Endothelial cell of hepatic sinusoid (primary cell): ENCODE measurements at regions not wholly inside any gene's neighbourhood (a gene's known extent, or its start where the extent isn't known, plus 50 kb on each side); places are given as distances from the start of the nearest gene placed in this dataset.
"Not testable (repeated sequence)": the region's sequence is repeated elsewhere in the genome, so short reads cannot be mapped to it uniquely, and the experiment has no call there.

Experiments
- in situ Hi-C: cut with HindIII; loops from 2 replicates; pipeline ENCODE4 v1.10.0; 2017; ENCODE audit warnings: low sequenced_read_pairs

DNA sequence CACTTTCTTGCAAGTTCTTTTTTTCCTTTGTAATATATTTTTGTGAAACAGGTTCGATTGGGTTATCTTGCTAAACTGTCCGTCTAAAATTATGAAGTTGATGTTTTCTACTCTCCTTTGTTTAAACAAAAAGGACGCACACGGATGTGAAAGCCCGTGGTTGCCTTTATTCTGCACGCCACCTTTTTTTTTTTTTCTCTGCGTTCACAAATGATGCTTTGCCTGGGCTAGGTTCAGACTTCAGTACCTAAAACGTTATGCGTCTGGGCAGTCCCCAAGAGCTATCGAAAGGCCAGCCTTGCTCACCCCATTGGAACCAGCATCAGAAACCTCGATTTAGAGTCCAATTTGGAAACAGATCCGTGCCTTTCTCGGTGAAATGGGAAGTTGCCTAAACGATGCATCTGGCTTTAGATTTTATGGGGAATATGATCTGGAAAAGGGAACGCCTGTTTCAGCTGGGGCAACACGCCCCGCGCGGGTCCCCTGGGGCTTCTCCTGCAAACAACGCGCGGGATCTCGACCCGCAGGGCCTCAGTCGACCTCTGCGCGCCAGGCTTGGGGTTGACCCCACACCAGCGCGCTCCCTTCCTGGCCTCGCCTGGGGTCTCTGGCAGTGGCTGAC is 113.9 kb downstream of the KCNRG start:
- in situ Hi-C loops = no loop called here

DNA sequence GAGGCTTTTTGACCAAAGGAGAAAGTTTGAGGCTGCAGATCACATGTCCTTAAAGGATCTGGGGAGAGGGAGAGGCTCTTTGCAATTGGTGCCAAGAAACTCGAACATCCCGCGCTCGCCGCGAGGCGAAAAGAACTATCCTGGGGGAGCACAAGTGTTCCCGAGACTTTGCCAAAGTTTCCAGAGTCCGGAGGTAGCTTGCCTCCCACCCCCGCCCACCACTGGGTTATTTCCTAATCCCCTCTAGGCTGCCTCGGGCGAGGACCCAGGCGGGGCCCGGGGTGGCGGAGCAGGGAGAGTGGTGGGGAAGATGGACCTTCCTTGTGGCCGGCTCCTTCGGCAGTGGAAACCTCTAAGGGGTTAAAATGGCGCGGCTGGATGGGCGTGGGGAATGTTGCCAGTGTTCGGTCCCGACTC is 114.5 kb downstream of the KCNRG start:
- in situ Hi-C loops = no loop called here

DNA sequence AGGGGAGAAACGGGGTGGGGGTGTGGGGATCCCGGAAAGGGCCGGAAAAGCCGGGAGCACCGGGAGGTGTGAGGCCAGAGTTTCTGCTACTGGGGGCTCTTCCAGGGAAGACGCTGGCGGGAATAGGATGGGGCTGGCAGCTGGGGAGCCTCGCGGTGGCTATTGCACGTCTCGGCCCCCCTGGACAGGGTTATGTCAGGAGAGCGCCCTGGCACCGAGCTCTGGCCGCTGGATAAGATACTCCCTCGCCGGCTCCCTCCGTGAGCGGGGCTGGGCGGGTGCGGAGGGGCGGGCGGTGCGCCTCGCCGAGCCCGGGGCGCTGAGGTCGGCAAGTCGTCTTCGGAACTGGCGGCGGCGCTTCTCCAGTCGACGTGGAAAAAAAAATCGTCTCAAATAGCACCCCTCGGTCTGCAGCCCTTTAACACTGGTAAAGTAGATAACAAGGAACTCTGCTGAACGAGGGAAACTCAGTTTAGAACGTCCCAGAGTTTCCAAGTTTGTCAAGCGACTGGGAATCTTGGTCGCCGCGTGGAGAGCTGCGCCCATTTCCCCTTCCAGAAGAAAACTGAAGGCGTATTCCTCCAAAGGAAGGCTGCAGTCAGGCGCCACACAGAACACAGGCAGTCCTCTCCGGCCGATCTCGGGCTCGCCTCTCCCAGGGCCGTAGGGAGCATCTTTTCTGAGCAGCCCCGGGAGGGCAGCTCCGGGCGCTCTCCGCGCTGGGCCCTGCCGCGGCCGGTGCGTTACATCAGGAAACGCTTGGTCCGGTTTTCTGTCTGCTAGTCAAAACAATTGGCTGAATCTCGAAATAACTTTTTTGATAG is 115.1 kb downstream of the KCNRG start:
- in situ Hi-C loops = no loop called here

DNA sequence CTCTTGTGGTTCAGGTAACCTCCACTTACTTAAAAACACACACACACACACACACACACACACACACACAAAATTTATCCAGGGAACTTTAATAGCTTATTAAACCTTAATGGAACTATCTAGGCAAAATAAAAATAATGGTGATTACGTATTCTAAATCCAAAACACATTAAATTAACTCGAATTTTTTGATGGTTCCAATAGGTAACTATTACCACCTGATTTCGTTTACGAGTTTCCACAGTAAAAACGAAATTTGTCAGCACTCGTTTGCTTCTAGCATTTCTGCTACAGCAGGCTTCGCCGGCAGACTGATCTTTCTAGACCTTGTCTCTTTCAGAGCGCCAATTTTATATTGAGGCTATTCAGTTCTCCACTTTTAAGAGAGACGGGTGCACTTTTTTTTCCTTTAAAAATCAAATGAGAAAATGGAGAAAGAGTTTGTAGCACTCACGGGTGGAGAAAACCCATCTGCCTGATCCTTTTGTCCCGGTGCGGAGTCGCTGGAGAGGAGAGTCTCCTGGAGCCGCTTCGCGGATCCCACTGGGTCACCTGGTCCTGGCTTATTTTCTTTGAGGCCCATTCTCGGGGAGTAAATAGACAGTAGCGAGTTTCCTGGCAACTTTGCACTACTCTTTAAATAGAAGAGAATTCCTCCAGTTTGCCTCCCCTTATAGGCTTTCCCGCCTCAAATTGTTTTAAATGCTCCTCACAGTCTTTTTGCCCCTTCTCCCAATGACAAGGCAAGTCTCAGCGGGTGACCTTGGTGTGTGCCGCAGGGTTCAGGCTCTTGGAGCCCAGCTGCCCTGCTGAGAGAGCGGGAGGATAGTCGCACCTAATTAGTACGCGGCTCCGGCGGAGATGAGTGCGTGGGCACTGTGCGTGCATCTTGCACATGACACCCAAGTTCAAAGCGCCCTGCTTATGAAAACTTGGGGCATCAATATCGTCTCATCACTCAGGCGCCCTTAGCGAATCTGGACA is 117.0 kb downstream of the KCNRG start:
- in situ Hi-C loops = no loop called here

DNA sequence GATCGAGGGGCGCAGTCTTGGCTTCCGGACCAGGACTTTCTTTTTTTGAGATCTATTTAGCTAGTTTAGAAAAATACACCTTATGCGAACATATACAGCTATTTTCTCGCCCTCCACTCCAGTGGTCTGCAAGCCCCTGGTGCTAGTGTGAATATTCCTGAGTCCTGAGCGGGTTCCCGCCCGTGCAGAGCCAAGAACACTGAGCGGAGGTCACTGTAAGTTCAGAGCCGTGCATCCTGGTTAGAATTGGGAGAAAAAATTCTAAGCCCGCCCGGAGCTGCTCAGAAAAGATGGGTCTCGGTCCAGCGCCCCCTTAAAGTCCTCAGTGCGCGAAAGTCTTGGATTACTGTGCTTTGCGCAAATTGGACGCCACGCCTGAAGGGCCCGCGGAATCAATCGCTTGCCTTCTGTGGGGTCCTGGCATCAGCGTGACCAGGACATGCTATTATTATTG is 117.7 kb downstream of the KCNRG start:
- in situ Hi-C loops = no loop called here

DNA sequence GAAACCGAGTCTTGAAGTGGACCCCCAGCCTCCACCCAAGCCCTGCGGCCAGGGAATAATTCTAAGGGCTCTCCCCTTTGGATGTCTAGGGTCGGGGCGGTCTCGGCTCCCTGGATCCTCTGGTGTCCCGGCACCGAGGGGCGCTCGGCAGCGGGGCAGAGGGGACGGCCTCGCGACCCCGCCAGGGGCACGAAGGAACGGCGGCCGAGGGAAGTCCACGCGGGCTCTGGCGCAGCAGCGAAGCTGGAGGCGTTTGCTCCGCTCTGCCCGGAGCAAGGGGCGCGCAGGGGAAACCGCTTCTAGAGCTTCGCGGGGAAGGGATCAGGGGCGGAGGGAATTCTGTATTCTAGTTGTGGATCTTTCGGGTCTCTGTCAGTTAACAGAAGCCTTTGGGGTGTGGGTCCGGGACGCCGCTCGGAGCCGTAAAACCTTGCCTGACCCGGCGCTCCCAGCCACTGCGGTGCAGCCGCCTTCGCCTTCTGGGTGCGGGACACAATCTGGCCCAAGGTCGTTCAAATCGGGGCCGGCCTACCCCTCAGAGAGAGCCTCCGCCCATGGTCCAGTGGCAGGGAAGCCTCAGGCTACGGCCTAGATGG is 118.2 kb downstream of the KCNRG start:
- in situ Hi-C loops = no loop called here

DNA sequence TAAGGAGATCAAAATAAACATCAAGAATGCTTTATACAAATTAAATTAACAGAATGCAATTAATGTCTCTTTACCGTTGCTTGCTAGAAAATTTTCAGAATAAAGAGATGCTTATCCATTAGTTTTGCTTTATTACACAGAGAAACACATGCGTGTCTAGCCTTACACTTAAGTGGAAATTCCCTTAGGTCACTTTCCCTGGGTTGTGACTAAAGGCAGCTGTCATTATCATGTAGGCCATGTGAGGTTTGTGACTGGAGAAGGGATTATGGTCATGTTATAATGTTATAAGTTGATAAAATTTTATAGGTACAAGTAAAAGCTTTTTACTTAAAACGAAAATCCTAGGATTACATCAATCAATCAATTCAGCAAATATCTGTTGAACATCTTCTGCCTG is 121.0 kb downstream of the KCNRG start:
- in situ Hi-C loops = no loop called here

DNA sequence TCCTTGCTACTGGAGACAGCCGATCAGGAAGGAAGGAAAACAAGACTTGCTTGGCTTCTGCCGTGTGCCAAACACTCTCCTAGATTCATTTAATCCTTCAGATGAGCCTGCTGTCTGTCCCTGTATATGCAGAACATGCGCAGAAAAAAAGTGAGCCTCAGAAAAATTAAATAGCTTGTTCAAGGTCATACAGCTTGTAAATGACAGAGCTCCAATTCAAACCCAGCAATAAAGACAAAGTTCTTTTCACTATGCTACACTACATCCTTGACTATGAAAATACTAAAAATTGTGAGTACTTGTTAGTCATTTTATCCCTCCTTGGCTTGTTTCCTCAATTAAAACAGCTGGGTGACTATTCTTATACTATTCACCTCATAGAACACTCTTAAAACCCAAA is 121.4 kb downstream of the KCNRG start:
- in situ Hi-C loops = no loop called here

DNA sequence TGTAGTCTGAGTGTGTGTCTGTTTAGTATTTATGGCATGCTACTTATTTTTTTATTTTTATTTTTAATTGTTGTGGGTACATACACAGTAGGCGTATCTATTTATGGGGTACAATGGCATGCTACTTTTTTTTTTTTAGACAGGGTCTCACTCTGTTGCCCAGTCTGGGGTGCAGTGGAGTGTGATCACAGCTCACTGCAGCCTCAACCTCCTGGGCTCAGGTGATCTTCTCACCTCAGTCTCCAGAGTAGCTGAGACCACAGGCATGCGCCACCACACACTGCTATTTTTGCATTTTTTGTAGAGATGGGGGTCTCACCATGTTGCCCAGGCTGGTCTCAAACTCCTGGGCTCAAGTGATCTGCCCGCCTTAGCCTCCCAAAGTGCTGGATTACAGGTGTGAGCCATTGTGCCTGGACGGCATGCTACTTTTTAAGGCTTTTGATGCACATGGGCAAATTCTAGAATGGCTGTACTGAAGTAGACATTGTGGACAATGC is 124.2 kb downstream of the KCNRG start:
- in situ Hi-C loops = not testable (repeated sequence)

DNA sequence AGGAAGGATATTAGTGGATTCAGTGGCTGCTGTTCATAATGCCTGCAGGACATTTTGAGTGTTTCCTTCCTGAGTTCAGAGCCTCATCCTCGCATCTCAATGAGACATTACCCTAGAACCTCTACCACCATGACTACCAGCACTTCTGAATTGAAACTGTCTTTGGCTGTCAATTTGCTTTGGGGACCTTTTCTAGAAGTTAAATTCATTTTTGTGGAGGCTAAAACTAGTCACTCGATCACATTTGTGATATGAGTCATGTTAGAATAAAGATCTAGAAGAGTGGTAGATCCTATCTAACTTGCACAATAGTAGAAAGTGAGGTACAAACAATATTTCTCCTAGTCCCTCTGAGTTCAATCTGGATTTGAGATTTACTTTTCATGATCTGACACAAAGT is 124.9 kb downstream of the KCNRG start:
- in situ Hi-C loops = no loop called here

DNA sequence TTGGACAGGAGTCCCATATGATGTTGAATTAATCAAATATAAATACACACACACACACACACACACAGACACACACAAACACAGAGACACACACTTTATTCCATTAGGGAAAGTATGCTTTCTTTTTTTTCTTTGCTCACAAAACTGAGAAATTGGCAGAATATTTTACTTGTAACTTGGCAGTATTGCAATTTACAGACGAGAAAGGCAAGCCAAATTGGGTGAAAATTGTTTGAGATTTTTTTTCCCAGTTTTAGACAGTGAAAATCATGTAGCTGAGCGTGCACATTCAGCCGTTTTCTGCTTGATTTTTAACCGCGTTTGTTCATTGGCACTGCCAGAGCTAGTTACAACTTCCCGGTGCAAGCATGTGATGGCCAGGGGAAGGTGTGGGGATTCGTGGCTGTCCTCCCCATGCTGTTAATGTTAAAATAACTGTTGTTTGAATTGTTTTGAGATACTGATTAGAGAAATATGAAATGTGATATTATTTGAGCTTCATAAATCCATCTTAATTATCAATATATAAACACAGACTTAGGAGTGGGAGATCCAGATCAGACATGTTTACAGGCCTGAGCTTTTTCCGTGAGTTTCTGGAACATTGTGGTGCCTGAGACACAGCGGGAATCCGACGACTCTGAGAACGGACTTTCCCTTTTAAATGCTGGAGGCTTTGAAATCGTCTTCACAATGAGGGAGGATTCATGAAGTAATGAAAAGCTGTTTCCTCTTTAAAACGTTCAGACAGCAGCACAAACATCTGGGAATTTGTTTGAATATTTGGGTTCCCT is 125.5 kb downstream of the KCNRG start:
- in situ Hi-C loops = no loop called here

DNA sequence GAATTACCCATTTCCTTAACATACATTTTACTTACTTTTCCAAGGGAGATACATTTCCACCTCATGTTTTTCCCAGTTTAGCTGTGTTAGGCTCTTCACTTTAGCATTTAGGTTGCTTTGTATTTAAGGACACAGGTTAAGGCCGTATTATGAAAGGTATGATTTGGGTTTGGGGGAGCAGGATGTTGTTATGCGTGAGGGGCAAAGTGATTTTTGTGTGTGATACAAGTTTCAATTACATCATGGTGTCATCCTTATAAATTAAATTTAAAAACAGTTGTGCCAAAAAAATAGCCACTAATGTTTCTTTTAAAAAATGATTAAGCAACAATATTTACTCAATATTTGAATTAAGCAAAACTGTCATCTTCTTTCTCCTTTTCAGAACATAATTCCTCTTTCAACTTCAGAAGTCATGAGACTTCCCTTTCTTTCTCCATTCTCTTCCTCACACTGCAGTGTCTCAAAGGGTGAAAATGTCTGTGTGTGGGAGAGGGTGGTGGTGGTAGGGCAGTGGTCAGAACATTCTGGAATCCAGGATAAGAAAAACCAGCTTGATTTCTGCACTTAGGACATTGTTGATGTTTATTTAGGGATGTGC is 126.2 kb downstream of the KCNRG start:
- in situ Hi-C loops = no loop called here

DNA sequence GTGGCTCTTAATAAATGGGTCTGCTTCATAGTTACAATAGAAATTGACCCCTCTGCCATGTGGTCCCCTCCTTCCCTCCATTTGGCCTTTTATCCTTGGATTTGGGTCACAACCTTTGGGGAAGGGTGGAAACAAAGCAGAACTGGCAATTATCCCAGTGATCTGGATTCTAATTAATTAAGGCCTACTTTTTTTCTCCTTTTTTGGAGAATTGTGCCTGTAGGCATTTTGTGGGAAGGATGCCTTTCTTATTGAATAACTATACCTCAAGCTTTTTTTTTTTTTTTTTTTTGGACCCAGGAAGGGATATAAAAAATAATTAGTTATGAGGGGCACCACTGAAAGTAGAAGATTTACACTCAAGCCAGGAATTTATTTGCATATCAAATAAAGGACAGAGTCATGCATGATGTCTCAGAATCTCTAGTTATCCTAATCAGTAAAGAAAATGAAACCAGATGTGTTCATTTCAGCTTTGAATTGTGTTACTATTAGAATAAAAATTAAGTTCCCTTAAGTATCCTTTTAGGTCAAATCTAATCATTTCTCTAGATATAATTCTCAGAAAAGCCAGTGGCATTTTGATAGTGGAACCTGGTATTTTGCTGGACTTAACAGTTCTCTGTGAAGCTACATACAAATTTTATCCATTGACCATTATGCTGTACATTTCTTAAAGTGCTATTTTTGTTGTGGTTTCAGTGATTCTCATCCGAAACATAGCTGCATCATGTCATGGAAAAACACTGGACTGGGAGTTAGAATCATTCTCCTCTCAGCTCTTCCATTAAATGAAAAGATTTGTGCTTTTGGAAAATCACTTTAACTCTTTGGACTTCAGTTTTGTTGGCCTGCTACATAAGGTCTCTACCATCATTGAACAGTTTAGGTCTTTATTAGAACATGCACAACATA is 129.3 kb downstream of the KCNRG start:
- in situ Hi-C loops = no loop called here

DNA sequence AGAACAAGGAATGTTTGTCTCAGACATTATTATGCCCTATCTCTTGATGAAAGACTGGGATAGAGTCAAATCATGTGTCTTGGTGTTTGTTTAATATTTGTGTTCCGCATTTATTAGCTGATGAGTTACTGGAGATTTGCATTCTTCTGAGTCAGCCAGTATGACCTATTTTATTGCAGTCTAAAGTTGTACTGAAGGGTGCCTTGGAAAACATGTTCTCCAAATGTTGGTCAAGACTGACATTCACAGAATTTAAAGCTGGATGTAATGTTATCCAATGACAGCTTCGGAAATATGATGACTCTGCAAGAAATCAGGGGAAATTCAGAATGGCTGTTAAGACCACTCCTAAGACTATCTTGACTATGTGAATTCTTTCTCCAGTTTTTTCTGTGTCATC is 134.0 kb downstream of the KCNRG start:
- in situ Hi-C loops = no loop called here

DNA sequence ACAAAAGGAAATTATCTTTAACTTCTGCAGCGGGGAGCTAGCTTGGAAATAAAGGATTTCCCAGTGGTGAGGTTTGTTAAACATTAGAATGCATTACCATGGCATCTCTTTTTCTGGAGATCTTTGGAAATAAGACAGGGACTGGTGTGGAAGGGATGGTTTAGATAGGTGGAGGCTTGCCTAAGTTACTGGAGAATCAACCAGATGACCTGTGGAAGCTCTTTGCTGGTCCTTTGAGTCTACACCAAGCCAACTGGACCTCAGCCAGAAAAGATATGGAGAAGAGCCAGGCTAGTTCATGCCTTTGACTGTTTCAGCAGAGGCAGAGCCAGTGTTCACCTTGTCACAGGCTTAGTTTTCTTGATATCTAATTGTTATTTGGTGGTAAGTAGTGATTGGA is 134.7 kb downstream of the KCNRG start:
- in situ Hi-C loops = no loop called here

DNA sequence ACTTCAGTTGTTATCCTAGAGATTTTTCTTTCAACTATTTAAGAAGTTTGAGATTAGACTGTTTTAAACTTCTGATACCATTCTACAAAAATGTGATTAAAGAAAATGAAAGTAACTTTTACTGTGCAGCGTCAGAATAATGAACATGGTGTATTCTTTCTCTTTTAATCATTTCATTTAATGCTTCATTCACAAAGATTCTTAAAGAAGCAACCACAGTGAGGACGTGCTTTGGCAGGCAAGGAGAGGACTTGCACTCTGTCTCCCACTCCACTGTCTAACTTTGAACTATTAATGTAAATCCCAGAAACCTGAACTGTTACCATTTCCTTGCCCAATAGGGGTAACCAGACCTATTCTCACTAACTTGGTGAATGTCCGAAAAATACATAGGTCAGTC is 137.0 kb downstream of the KCNRG start:
- in situ Hi-C loops = no loop called here

DNA sequence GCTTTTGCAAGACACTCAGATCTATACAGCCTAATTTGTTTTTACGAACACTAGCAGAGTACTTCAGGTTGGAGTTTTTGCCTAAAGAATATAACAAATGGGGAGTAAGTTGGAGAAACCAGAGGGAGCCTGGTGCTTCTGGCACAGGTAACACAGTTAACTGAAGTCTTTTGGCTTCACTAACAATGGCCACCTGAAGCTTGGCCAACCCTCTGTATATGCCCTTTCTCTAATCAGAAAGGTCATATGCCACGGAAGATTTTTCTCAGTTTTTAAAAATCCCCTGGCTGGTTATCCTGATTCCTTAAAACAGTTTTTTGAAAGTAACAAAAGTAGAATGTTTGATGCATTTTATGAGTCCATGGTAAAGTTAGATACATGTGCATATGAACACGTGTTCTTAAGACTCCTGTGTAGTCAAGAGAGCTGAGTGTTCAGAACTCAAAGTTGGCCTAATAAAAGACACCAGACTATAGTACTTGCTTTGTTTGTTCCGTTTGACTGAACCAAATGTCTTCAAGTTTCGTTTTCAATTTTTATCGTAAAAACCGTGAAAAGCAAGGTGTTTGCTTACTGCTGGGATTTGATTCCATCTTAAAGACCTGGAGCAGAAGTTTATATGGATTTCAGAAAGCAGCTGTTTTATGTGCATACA is 137.5 kb downstream of the KCNRG start:
- in situ Hi-C loops = no loop called here

DNA sequence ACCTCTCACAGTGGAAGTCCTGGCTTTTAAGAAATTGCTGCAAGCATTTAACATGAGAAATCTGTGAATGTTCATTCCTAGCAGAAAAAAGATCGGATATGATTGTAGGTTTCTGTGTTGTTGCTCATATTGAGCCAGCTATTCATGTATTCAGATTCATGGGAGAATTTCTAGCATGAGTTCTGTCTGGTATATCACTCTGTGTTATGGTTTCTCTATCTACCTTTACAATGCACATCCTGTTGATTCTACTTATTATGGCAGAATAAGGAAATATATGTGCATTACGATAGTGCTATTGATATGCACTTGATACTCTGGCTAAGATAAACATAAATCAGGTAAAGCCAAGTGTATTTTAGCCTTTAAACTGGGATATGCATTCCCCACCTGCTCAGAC is 138.2 kb downstream of the KCNRG start:
- in situ Hi-C loops = no loop called here
